ENCODE measurements at regions not wholly inside any gene's neighbourhood (a gene's known extent, or its start where the extent isn't known, plus 50 kb on each side); places are given as distances from the start of the nearest gene placed in this dataset.

GRCh38 chr1:214857716-214858115 is 224.8 kb upstream of the KCNK2 start:
- Histone ChIP-seq H4K91ac (replicated peaks; ENCODE audit: insufficient read length, low read length) (no peak overlapping the region), H3K14ac (ENCODE audit: insufficient read length) (no peak overlapping the region), H3K4me3 (ENCODE audit: extremely low read depth in 1 of 4, insufficient read depth in 2 of 4, low read depth in 3 of 4, low read length in 4 of 4) (no peak overlapping the region), H2AK5ac (ENCODE audit: low read depth, low read length) (no peak overlapping the region), H3K9ac (replicated peaks in 1 of 4; ENCODE audit: extremely low read depth in 1 of 4, low read depth in 3 of 4, low read length in 3 of 4) (no peak overlapping the region), H3K27me3 (replicated peaks in 1 of 4; ENCODE audit: control insufficient read depth in 3 of 4, extremely low read depth in 1 of 4, insufficient read depth in 3 of 4, low read length in 3 of 4) (no peaks in the 10 kb centered on the region), H3K79me2 (ENCODE audit: control insufficient read depth in 1 of 2, insufficient read depth in 2 of 2, low read length in 2 of 2) (no peaks in the 10 kb centered on the region), H3K23ac (ENCODE audit: insufficient read length) (no peak overlapping the region), H3K4ac (replicated peaks; ENCODE audit: insufficient read length, low read depth, low read length) (no peak overlapping the region), H2BK12ac (ENCODE audit: low read depth, low read length) (no peak overlapping the region), H3K23me2 (ENCODE audit: low read depth, low read length) (no peaks in the 10 kb centered on the region), H3K56ac (replicated peaks; ENCODE audit: insufficient read length, low read depth, low read length) (no peak overlapping the region), H4K8ac (ENCODE audit: extremely low read depth, insufficient read depth, low read length) (no peak overlapping the region), H2BK120ac (replicated peaks; ENCODE audit: low read depth, low read length) (no peak overlapping the region), H3K4me2 (ENCODE audit: insufficient read depth in 1 of 2, low read depth in 2 of 2, low read length in 2 of 2) (no peak overlapping the region), H3K9me3 (ENCODE audit: insufficient read depth in 2 of 2, low read depth in 1 of 2, low read length in 1 of 2) (no peaks in the 10 kb centered on the region; a peak in 1 of 4 replicates), H3K36me3 (ENCODE audit: control insufficient read depth in 2 of 4, insufficient read depth in 4 of 4, low read length in 3 of 4) (no peaks in the 10 kb centered on the region), H3K79me1 (ENCODE audit: low read depth, low read length) (no peaks in the 10 kb centered on the region), H4K5ac (ENCODE audit: insufficient read length, low read depth, low read length) (no peak overlapping the region), H3K4me1 (replicated peaks in 1 of 4; ENCODE audit: control insufficient read depth in 3 of 4, insufficient read depth in 4 of 4, low read length in 3 of 4) (no peaks in the 10 kb centered on the region), H3K18ac (ENCODE audit: extremely low read depth, low read length) (no peak overlapping the region), H3K27ac (ENCODE audit: low read depth, low read length) (no peak overlapping the region), H4K20me1 (replicated peaks in 1 of 2; ENCODE audit: control insufficient read depth in 1 of 2, insufficient read depth in 2 of 2, low read length in 2 of 2) (no peaks in the 10 kb centered on the region), H2BK20ac (ENCODE audit: low read length) (no peak overlapping the region), H2BK5ac (ENCODE audit: low read depth, low read length) (no peak overlapping the region), H2AFZ (ENCODE audit: low read length) (no peak overlapping the region), H2BK15ac (ENCODE audit: low read length) (no peak overlapping the region)
- WGBS, 2 experiments (ENCODE audit: extremely low coverage in 1 of 2, insufficient coverage in 1 of 2, insufficient read length in 1 of 2, insufficient replicate concordance in 2 of 2, low coverage in 1 of 2, low lambda C conversion rate in 2 of 2, missing lambda C conversion rate in 1 of 2), result 86% methylated on average over 3 of the region's 3 CpGs; no CpG with 5 or more reads in 1 of the 2 experiments
- ChIA-PET POLR2A (ENCODE audit: partially characterized antibody) (no interaction called here), CTCF (ENCODE audit: partially characterized antibody) (no interaction called here)
- no peak for FAIRE-seq
- DNase-seq (ENCODE audit: low read depth in 1 of 2, low spot score in 2 of 2), result no peak
- no peak for TF ChIP-seq BRCA1 (IDR thresholded peaks at IDR 0.05; ENCODE audit: low read depth, low read length)
- TF ChIP-seq ZNF274 (IDR thresholded peaks at IDR 0.05; ENCODE audit: borderline replicate concordance, extremely low read depth, low read length), result no peak
- TF ChIP-seq RFX5 (IDR thresholded peaks at IDR 0.05; ENCODE audit: borderline replicate concordance, low read depth, low read length), result no peak
- TF ChIP-seq SIX5 (IDR thresholded peaks at IDR 0.05; ENCODE audit: low read depth, low read length), result no peak
- TF ChIP-seq KDM5A (IDR thresholded peaks at IDR 0.05; ENCODE audit: low read length), result no peak
- TF ChIP-seq CBX8 (IDR thresholded peaks at IDR 0.05; ENCODE audit: borderline replicate concordance, low read depth, low read length), result no peak
- no peak for TF ChIP-seq RNF2 (IDR thresholded peaks at IDR 0.05; ENCODE audit: borderline replicate concordance, low read depth, low read length, missing control alignments, poor library complexity, severe bottlenecking)
- TF ChIP-seq SAP30 (IDR thresholded peaks at IDR 0.05; ENCODE audit: insufficient read depth, insufficient replicate concordance, low read length), result no peak
